ENCODE measurements at regions not wholly inside any gene's neighbourhood (a gene's known extent, or its start where the extent isn't known, plus 50 kb on each side); places are given as distances from the start of the nearest gene placed in this dataset.

DNA sequence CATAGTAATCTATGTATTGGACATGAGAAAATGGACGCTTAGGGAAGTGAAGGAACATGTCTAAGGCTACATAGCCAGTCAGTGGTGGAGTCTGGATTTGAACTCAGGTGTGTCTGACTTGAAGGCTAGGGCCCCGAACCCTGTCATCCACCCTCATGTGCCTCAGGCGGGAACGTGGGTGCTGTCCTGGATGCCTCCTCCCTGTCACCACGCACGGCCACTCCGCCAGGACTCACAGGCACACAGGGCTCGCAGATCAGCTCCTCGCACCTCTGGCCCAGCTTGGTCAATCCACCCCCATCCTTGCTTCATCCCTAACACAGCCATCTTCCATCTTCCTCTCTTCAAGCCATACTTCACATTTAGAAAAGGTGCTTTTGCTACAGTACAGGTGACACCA is 154.7 kb downstream of the KCNJ12 start:
- ATAC-seq (no peak), DNase-seq (no peak)
- Histone ChIP-seq H3K36me3 (ENCODE audit: control insufficient read depth, insufficient read depth, low read length) (no peaks in the 10 kb centered on the region), H3K27me3 (ENCODE audit: control insufficient read depth, insufficient read depth, low read length) (no peaks in the 10 kb centered on the region), H3K27ac (ENCODE audit: low read length) (no peak overlapping the region), H3K4me1 (ENCODE audit: control insufficient read depth, insufficient read depth, low read length) (peaks cover 17% of the 10 kb centered on the region), H3K4me3 (ENCODE audit: low read length) (no peak overlapping the region), H3K9me3 (ENCODE audit: control insufficient read depth, insufficient read depth, low read length) (no peaks in the 10 kb centered on the region)
- H3K4me1 Mint-ChIP-seq = peaks cover 33 to 34% of the 10 kb centered on the region in 2 donors
- H3K27me3 Mint-ChIP-seq (ENCODE audit: low read depth in 2 of 2) = peaks cover 9 to 10% of the 10 kb centered on the region in 2 donors
- TF ChIP-seq, protein P1, sequence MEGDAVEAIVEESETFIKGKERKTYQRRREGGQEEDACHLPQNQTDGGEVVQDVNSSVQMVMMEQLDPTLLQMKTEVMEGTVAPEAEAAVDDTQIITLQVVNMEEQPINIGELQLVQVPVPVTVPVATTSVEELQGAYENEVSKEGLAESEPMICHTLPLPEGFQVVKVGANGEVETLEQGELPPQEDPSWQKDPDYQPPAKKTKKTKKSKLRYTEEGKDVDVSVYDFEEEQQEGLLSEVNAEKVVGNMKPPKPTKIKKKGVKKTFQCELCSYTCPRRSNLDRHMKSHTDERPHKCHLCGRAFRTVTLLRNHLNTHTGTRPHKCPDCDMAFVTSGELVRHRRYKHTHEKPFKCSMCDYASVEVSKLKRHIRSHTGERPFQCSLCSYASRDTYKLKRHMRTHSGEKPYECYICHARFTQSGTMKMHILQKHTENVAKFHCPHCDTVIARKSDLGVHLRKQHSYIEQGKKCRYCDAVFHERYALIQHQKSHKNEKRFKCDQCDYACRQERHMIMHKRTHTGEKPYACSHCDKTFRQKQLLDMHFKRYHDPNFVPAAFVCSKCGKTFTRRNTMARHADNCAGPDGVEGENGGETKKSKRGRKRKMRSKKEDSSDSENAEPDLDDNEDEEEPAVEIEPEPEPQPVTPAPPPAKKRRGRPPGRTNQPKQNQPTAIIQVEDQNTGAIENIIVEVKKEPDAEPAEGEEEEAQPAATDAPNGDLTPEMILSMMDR (IDR thresholded peaks at IDR 0.05) = no peak
- H3K36me3 Mint-ChIP-seq = no peaks in the 10 kb centered on the region
- H3K4me3 Mint-ChIP-seq = no peak overlapping the region
- WGBS (ENCODE audit: insufficient coverage) = 96% methylated on average over 9 of the region's 9 CpGs
- intact Hi-C loops (cut with micrococcal nuclease) = no loop called here
- no peaks in the 10 kb centered on the region for H3K9me3 Mint-ChIP-seq
- no peak overlapping the region for H3K27ac Mint-ChIP-seq

DNA sequence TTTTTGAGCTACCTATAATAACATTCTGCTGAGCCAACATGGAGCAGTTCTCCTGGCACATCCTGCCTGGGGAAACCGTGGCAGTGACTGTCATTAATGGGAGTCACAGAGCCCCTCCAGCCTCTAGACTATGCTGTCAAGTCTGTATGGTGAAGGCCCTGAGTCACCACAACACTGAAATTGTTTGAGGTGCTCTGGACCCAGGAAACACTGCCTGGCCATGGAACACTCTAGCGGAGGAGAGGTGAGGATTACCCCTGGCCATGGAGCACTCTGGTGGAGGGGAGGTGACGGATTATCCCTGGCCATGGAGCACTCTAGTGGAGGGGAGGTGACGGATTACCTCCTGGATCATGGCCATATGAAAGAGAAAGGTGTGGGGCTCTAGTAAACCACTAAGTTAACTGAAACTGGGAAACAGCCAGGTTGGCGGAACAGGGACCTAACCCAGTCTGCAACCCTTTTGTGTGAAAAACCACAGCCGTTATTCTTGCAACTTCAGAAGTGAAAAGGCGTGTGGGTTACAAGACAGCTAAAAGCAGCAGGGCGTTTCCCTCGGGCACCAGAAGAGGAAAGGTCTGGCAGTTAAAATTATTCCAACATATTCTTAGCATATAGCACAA is 156.7 kb downstream of the KCNJ12 start:
- no peak overlapping the region for H3K27ac Mint-ChIP-seq
- no peaks in the 10 kb centered on the region for H3K36me3 ChIP-seq (ENCODE audit: control insufficient read depth, insufficient read depth, low read length)
- TF ChIP-seq, protein P1 (IDR thresholded peaks at IDR 0.05) = no peak
- peaks cover 0 to 4% of the 10 kb centered on the region in 2 donors for H3K9me3 Mint-ChIP-seq
- H3K27me3 ChIP-seq (ENCODE audit: control insufficient read depth, insufficient read depth, low read length) = no peaks in the 10 kb centered on the region
- ATAC-seq = peak; percentile 37 to 83 (median 47)
- H3K4me1 Mint-ChIP-seq = peaks cover 33 to 34% of the 10 kb centered on the region in 2 donors
- WGBS (ENCODE audit: insufficient coverage) = 38% methylated on average over 9 of the region's 9 CpGs
- H3K27me3 Mint-ChIP-seq (ENCODE audit: low read depth in 2 of 2) = peaks cover 9 to 10% of the 10 kb centered on the region in 2 donors
- no peak overlapping the region for H3K27ac ChIP-seq (ENCODE audit: low read length)
- peak overlapping the region; percentile 62 for H3K4me3 Mint-ChIP-seq
- intact Hi-C loops (cut with micrococcal nuclease) = no loop called here
- peaks cover 17% of the 10 kb centered on the region for H3K4me1 ChIP-seq (ENCODE audit: control insufficient read depth, insufficient read depth, low read length)
- H3K36me3 Mint-ChIP-seq = peaks cover 12% of the 10 kb centered on the region
- H3K4me3 ChIP-seq (ENCODE audit: low read length) = no peak overlapping the region
- no peaks in the 10 kb centered on the region for H3K9me3 ChIP-seq (ENCODE audit: control insufficient read depth, insufficient read depth, low read length)
- no peak for DNase-seq

DNA sequence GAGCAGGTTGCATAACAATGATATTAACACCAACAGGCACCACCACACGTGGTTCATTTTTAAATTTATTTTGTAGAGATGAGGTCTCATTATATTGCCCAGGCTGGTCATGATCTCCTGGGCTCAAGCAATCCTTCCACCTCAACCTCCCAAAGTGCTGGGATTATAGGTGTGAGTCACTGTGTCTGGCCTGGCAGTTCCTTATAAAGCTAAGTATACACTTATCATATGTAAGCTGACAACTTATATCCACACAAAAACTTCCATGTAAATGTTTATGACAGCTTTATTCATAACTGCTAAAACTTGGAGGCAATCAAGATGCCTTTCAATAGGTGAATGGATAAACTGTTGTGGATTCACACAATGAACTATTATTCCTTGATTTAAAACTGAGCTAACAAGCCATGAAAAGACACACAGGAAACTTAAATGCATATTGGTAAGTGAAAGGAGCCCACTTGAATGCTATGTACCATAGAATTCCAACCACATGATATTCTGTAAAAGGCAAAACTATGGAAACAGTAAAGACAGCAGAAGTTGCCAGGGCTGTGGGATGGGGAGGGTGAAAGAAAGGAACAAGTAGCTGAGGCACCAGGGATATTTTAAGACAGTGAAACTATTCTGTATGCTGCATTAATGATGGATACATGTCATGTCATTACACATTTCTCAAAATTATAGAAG is 156.5 kb upstream of the KCNJ18 start:
- peaks cover 17% of the 10 kb centered on the region for H3K4me1 ChIP-seq (ENCODE audit: control insufficient read depth, insufficient read depth, low read length)
- no peaks in the 10 kb centered on the region for H3K9me3 ChIP-seq (ENCODE audit: control insufficient read depth, insufficient read depth, low read length)
- H3K27me3 Mint-ChIP-seq (ENCODE audit: low read depth in 2 of 2) = peaks cover 5 to 10% of the 10 kb centered on the region in 2 donors
- H3K27ac ChIP-seq (ENCODE audit: low read length) = no peak overlapping the region
- no peak overlapping the region for H3K4me3 ChIP-seq (ENCODE audit: low read length)
- no peak overlapping the region for H3K27ac Mint-ChIP-seq
- peaks cover 33 to 34% of the 10 kb centered on the region in 2 donors for H3K4me1 Mint-ChIP-seq
- no peaks in the 10 kb centered on the region for H3K36me3 ChIP-seq (ENCODE audit: control insufficient read depth, insufficient read depth, low read length)
- peaks cover 0 to 4% of the 10 kb centered on the region in 2 donors for H3K9me3 Mint-ChIP-seq
- no CpG with 5 or more reads among the region's 1 CpG for WGBS (ENCODE audit: insufficient coverage)
- ATAC-seq (no peak), DNase-seq (no peak)
- H3K27me3 ChIP-seq (ENCODE audit: control insufficient read depth, insufficient read depth, low read length) = no peaks in the 10 kb centered on the region
- TF ChIP-seq, protein P1 (IDR thresholded peaks at IDR 0.05) = no peak
- H3K4me3 Mint-ChIP-seq = no peak overlapping the region
- peaks cover 12% of the 10 kb centered on the region for H3K36me3 Mint-ChIP-seq
- intact Hi-C loops (cut with micrococcal nuclease) = no loop called here

Measured in natural killer cell (primary cell).